A549 (cell line): ENCODE measurements at regions not wholly inside any gene's neighbourhood (a gene's known extent, or its start where the extent isn't known, plus 50 kb on each side); places are given as distances from the start of the nearest gene placed in this dataset.

Experiments used
- ATAC-seq, 2 experiments: fragments of 200-7000 bp in 1 of 2; fragments of >200 bp in 1 of 2; cut with Nextera tagmentation in 1 of 2; cut with Tn5 transposase in 1 of 2; 3 replicates each; pipeline versions ENCODE4 v1.8.0 to v1.9.1; 2018 to 2020; ENCODE audit warnings: mild to moderate bottlenecking in 1 of 2, moderate library complexity in 1 of 2
- CTCF ChIA-PET: fragments of 300-600 bp; sonication (Branson Sonifier 250); formaldehyde crosslinking; extraction: SDS; loops from one replicate; lab custom pipeline; 2021; ENCODE audit warnings: antibody characterized with exemption, inconsistent platforms; lab: Yijun Ruan, JAX
- POLR2A ChIA-PET: fragments of 350-600 bp; formaldehyde crosslinking; extraction: SDS; loops from one replicate; lab custom pipeline; 2021; ENCODE audit warnings: antibody characterized with exemption, inconsistent platforms; lab: Yijun Ruan, JAX
- DNase-seq, 2 experiments: peaks; one replicate each; pipeline versions ENCODE4 v3.0.0 to v3.0.0-alpha.2; 2011 to 2016; ENCODE audit warnings: low read depth in 1 of 2, low spot score in 1 of 2
- FAIRE-seq: peaks from 2 replicates; lab custom pipeline; 2011; peaks lifted over from hg19 to GRCh38; lab: Jason Lieb, UNC
- H3K27ac ChIP-seq, 2 experiments: fragments of >200 bp; sonication (Bioruptor Twin); formaldehyde crosslinking; 3 replicates each; pipeline ENCODE4 v1.5.1; 2016 to 2017
- H3K4me1 ChIP-seq: fragments of >200 bp; sonication (Bioruptor Twin); formaldehyde crosslinking; 3 replicates; pipeline ENCODE4 v1.6.1; 2016
- H3K4me2 ChIP-seq: fragments of >200 bp; sonication (Bioruptor Twin); formaldehyde crosslinking; 3 replicates; pipeline ENCODE4 v1.6.1; 2016
- H3K4me3 ChIP-seq: fragments of >200 bp; sonication (Bioruptor Twin); formaldehyde crosslinking; 3 replicates; pipeline ENCODE4 v1.5.1; 2016
- H3K9me3 ChIP-seq: fragments of >200 bp; sonication (Bioruptor Twin); formaldehyde crosslinking; 3 replicates; pipeline ENCODE4 v1.6.1; 2016
- CBX2 ChIP-seq: fragments of 200-600 bp; sonication (generic); IDR thresholded peaks from 2 replicates; pipeline ENCODE4 v1.6.1; 2016; ENCODE audit warnings: low read depth, mild to moderate bottlenecking, borderline replicate concordance
- EHF ChIP-seq: fragments of 250-450 bp; sonication (Bioruptor Pico); IDR thresholded peaks from 2 replicates; pipeline ENCODE4 v1.5.0; 2020; ENCODE audit warnings: mild to moderate bottlenecking
- FOSB ChIP-seq: fragments of 250-450 bp; sonication (Bioruptor Pico); IDR thresholded peaks from 2 replicates; pipeline ENCODE4 v1.5.0; 2020; ENCODE audit warnings: mild to moderate bottlenecking, moderate library complexity
- HEYL ChIP-seq: fragments of 250-450 bp; sonication (Bioruptor Pico); IDR thresholded peaks from 2 replicates; pipeline ENCODE4 v1.8.0; 2021; ENCODE audit warnings: mild to moderate bottlenecking, moderate library complexity
- HOXB5 ChIP-seq: fragments of 250-450 bp; sonication (Bioruptor Pico); IDR thresholded peaks from 2 replicates; pipeline ENCODE4 v1.5.0; 2020; ENCODE audit warnings: mild to moderate bottlenecking, moderate library complexity
- MAZ ChIP-seq: fragments of 150-350 bp; IDR thresholded peaks from 2 replicates; pipeline ENCODE4 v1.6.1; 2014; ENCODE audit warnings: antibody characterized with exemption, low read depth, low read length, borderline replicate concordance
- MYC ChIP-seq: IDR thresholded peaks from 2 replicates; pipeline ENCODE4 v1.6.1; 2012; ENCODE audit warnings: mild to moderate bottlenecking, inconsistent platforms, low read length, improper control_type of control experiment, borderline replicate concordance
- NFE2L2 ChIP-seq: fragments of 150-350 bp; conservative IDR thresholded peaks from 2 replicates; pipeline ENCODE4 v1.6.1; 2014; ENCODE audit warnings: low read length
- PHF8 ChIP-seq: fragments of 200-600 bp; sonication (generic); IDR thresholded peaks from 2 replicates; pipeline ENCODE4 v1.6.1; 2016; ENCODE audit warnings: low read depth, mild to moderate bottlenecking, antibody characterized with exemption, moderate library complexity, borderline replicate concordance
- POLR2AphosphoS2 ChIP-seq: conservative IDR thresholded peaks from 2 replicates; pipeline ENCODE4 v1.6.1; 2012; ENCODE audit warnings: low read length, improper control_type of control experiment, inconsistent platforms
- SMC3 ChIP-seq: fragments of >200 bp; sonication (Bioruptor Twin); formaldehyde crosslinking; IDR thresholded peaks from 3 replicates; pipeline ENCODE4 v1.6.1; 2018; ENCODE audit warnings: inconsistent platforms
- SREBF2 ChIP-seq: fragments of 450-650 bp; IDR thresholded peaks from 2 replicates; pipeline ENCODE4 v1.6.1; 2014; ENCODE audit warnings: mild to moderate bottlenecking, moderate library complexity
- TFCP2L1 ChIP-seq: fragments of 250-450 bp; sonication (Bioruptor Pico); IDR thresholded peaks from 2 replicates; pipeline ENCODE4 v1.5.0; 2021; ENCODE audit warnings: mild to moderate bottlenecking
- TP53 ChIP-seq: fragments of 250-450 bp; sonication (Bioruptor Pico); IDR thresholded peaks from 2 replicates; pipeline ENCODE4 v1.5.0; 2021; ENCODE audit warnings: mild to moderate bottlenecking, moderate library complexity
- ZC3H11A ChIP-seq: fragments of 450-650 bp; IDR thresholded peaks from 2 replicates; pipeline ENCODE4 v1.6.1; 2014; ENCODE audit warnings: antibody characterized with exemption, mild to moderate bottlenecking
- ZFP36 ChIP-seq: fragments of 450-650 bp; IDR thresholded peaks from 2 replicates; pipeline ENCODE4 v1.6.1; 2014; ENCODE audit warnings: borderline replicate concordance; ENCODE audit not compliant: partially characterized antibody
- WGBS: methylation state at CpG from one replicate; pipeline ENCODE4 v1.1.6; 2017; ENCODE audit errors: missing lambda C conversion rate; 5-methylcytosine and 5-hydroxymethylcytosine counted together
- TF ChIP-seq, protein P1 (sequence below): fragments of 250-450 bp; sonication (Bioruptor Pico); IDR thresholded peaks from 2 replicates; pipeline ENCODE4 v1.5.0; 2021; ENCODE audit warnings: mild to moderate bottlenecking, moderate library complexity, borderline replicate concordance
- TF ChIP-seq, protein P2 (sequence below): fragments of 250-450 bp; sonication (Bioruptor Pico); IDR thresholded peaks from 2 replicates; pipeline ENCODE4 v1.5.0; 2020; ENCODE audit warnings: low read depth, mild to moderate bottlenecking, moderate library complexity
- TF ChIP-seq, protein P3 (sequence below): fragments of >200 bp; sonication (Bioruptor Twin); formaldehyde crosslinking; IDR thresholded peaks from 2 replicates; pipeline ENCODE4 v1.6.1; 2016
- TF ChIP-seq, protein P4 (sequence below): fragments of 200-600 bp; sonication (generic); IDR thresholded peaks from 2 replicates; pipeline ENCODE4 v1.6.1; 2016; ENCODE audit warnings: antibody characterized with exemption, mild to moderate bottlenecking, moderate library complexity

DNA sequence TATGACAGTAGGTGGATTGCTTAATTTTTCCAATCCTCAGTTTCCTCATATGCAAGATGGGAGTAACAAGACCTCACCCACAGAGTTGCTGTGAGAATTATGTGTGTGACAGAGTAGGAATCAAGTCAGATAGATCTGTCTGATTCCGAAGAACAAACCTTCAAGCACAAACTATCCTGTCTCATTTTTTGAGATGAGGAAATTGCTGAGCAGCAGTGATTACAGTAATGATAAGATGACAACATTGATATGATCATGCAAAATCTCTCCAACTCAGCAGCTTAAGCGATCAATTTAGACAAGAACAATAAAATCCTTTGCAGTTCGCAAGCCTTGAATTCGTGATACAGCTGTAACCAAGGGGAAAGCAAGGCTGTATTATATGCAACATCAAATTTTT lies 474.1 kb downstream of the OMA1 start:
- no peak for TF ChIP-seq CBX2
- no peak for TF ChIP-seq NFE2L2
- TF ChIP-seq EHF (CRISPR knock-in tag) = no peak
- TF ChIP-seq, protein P1, sequence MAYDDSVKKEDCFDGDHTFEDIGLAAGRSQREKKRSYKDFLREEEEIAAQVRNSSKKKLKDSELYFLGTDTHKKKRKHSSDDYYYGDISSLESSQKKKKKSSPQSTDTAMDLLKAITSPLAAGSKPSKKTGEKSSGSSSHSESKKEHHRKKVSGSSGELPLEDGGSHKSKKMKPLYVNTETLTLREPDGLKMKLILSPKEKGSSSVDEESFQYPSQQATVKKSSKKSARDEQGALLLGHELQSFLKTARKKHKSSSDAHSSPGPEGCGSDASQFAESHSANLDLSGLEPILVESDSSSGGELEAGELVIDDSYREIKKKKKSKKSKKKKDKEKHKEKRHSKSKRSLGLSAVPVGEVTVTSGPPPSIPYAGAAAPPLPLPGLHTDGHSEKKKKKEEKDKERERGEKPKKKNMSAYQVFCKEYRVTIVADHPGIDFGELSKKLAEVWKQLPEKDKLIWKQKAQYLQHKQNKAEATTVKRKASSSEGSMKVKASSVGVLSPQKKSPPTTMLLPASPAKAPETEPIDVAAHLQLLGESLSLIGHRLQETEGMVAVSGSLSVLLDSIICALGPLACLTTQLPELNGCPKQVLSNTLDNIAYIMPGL (CRISPR knock-in tag) = no peak
- TF ChIP-seq PHF8 = no peak
- no peak for TF ChIP-seq HOXB5 (CRISPR knock-in tag)
- no peak for TF ChIP-seq ZFP36
- TF ChIP-seq FOSB = no peak
- no peak for TF ChIP-seq ZC3H11A
- no peak for TF ChIP-seq TFCP2L1
- TF ChIP-seq SREBF2 = no peak
- TF ChIP-seq, protein P2, sequence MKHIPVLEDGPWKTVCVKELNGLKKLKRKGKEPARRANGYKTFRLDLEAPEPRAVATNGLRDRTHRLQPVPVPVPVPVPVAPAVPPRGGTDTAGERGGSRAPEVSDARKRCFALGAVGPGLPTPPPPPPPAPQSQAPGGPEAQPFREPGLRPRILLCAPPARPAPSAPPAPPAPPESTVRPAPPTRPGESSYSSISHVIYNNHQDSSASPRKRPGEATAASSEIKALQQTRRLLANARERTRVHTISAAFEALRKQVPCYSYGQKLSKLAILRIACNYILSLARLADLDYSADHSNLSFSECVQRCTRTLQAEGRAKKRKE = no peak
- TF ChIP-seq, protein P3, sequence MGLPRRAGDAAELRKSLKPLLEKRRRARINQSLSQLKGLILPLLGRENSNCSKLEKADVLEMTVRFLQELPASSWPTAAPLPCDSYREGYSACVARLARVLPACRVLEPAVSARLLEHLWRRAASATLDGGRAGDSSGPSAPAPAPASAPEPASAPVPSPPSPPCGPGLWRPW = no peak
- no peak for TF ChIP-seq HEYL
- TF ChIP-seq TP53 = no peak
- TF ChIP-seq SMC3 = no peak
- no peak for TF ChIP-seq POLR2AphosphoS2
- no peak for TF ChIP-seq MAZ
- no peak for TF ChIP-seq MYC
- TF ChIP-seq, protein P4, sequence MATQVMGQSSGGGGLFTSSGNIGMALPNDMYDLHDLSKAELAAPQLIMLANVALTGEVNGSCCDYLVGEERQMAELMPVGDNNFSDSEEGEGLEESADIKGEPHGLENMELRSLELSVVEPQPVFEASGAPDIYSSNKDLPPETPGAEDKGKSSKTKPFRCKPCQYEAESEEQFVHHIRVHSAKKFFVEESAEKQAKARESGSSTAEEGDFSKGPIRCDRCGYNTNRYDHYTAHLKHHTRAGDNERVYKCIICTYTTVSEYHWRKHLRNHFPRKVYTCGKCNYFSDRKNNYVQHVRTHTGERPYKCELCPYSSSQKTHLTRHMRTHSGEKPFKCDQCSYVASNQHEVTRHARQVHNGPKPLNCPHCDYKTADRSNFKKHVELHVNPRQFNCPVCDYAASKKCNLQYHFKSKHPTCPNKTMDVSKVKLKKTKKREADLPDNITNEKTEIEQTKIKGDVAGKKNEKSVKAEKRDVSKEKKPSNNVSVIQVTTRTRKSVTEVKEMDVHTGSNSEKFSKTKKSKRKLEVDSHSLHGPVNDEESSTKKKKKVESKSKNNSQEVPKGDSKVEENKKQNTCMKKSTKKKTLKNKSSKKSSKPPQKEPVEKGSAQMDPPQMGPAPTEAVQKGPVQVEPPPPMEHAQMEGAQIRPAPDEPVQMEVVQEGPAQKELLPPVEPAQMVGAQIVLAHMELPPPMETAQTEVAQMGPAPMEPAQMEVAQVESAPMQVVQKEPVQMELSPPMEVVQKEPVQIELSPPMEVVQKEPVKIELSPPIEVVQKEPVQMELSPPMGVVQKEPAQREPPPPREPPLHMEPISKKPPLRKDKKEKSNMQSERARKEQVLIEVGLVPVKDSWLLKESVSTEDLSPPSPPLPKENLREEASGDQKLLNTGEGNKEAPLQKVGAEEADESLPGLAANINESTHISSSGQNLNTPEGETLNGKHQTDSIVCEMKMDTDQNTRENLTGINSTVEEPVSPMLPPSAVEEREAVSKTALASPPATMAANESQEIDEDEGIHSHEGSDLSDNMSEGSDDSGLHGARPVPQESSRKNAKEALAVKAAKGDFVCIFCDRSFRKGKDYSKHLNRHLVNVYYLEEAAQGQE = no peak
- H3K9me3 ChIP-seq = no peaks in the 10 kb centered on the region
- no peak for DNase-seq
- H3K4me2 ChIP-seq = no peak overlapping the region
- H3K4me3 ChIP-seq = no peak overlapping the region
- no peak overlapping the region for H3K27ac ChIP-seq
- WGBS = 14% methylated on average over 4 of the region's 4 CpGs
- no peaks in the 10 kb centered on the region for H3K4me1 ChIP-seq
- CTCF ChIA-PET = interaction anchor here (0.8 kb wide), 1 partner anchor 15 kb away, joined by 3 read pairs; no protein-coding TSS in a partner anchor
- ATAC-seq = no peak
- FAIRE-seq = no peak
- POLR2A ChIA-PET = no interaction called here

DNA sequence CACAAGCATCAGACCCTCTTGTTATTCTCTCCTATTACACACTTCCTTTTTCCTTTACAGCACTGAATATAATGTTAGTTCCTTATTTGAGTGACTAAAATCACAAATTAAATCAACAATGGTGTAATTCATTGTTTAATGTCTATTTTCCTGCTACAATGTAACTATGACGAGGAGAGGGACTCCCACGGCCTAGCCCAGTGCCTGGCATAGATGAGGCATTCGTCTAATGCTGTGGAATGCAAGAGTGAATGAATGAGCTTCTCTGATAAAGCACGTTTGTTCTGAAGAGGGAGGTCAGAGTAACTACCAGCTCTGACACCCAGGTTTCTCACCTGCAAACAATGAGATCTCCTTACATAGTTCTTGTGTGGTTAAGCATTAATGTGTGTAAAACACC lies 479.4 kb downstream of the OMA1 start:
- ChIA-PET POLR2A (no interaction called here), CTCF (no interaction called here)
- no peak for FAIRE-seq
- no peaks in the 10 kb centered on the region for H3K9me3 ChIP-seq
- no peak overlapping the region for H3K4me2 ChIP-seq
- H3K4me3 ChIP-seq = no peak overlapping the region
- H3K27ac ChIP-seq = no peak overlapping the region
- no peaks in the 10 kb centered on the region for H3K4me1 ChIP-seq
- ATAC-seq = no peak
- no peak for TF ChIP-seq FOSB
- TF ChIP-seq, all 56 proteins: peak for 0
- WGBS = 9% methylated on average over 4 of the region's 4 CpGs
- no peak for DNase-seq
